OCI-LY1 (cell line): ENCODE measurements at regions not wholly inside any gene's neighbourhood (a gene's known extent, or its start where the extent isn't known, plus 50 kb on each side); places are given as distances from the start of the nearest gene placed in this dataset.

Experiments
- H2AFZ ChIP-seq: fragments of 200-600 bp; sonication (generic), shearing (Covaris generic); 2 replicates; pipeline ENCODE4 v1.6.0; 2014; ENCODE audit warnings: antibody characterized with exemption, mild to moderate bottlenecking, low read length
- H3F3A ChIP-seq: fragments of 200-600 bp; sonication (generic), shearing (Covaris generic); 2 replicates; pipeline ENCODE4 v1.6.0; 2014; ENCODE audit warnings: mild to moderate bottlenecking, antibody characterized with exemption, low read length, moderate library complexity; ENCODE audit not compliant: insufficient read depth
- H3K27ac ChIP-seq: fragments of 200-600 bp; sonication (generic); 2 replicates; pipeline ENCODE4 v1.5.1; 2014; ENCODE audit warnings: low read length, mixed run types, mild to moderate bottlenecking, low read depth; ENCODE audit not compliant: poor library complexity, severe bottlenecking
- H3K27me3 ChIP-seq: fragments of 200-600 bp; sonication (generic); 2 replicates; pipeline ENCODE4 v1.6.0; 2014; ENCODE audit warnings: antibody characterized with exemption, mild to moderate bottlenecking, low read length, moderate library complexity; ENCODE audit not compliant: insufficient read depth
- H3K36me3 ChIP-seq: fragments of 200-600 bp; sonication (generic); 2 replicates; pipeline ENCODE4 v1.6.1; 2014; ENCODE audit warnings: mild to moderate bottlenecking, antibody characterized with exemption, low read length, moderate library complexity, mixed read lengths; ENCODE audit not compliant: insufficient read depth
- H3K4me1 ChIP-seq: fragments of 200-600 bp; sonication (generic); 2 replicates; pipeline ENCODE4 v1.5.1; 2014; ENCODE audit warnings: mild to moderate bottlenecking, low read length, moderate library complexity; ENCODE audit not compliant: insufficient read depth, severe bottlenecking
- H3K4me2 ChIP-seq: fragments of 200-600 bp; sonication (generic), shearing (Covaris generic); 2 replicates; pipeline ENCODE4 v1.6.1; 2014; ENCODE audit warnings: low read length
- H3K4me3 ChIP-seq: fragments of 200-600 bp; sonication (generic); 2 replicates; pipeline ENCODE4 v1.5.1; 2014; ENCODE audit warnings: low read length, low read depth, mild to moderate bottlenecking, mixed read lengths; ENCODE audit not compliant: poor library complexity, severe bottlenecking
- H3K79me2 ChIP-seq: fragments of 200-600 bp; shearing (Covaris generic); 2 replicates; pipeline ENCODE4 v1.6.1; 2016; ENCODE audit warnings: mixed run types, low read length, mixed read lengths; ENCODE audit not compliant: insufficient read depth
- H3K9ac ChIP-seq: fragments of 200-600 bp; sonication (generic), shearing (Covaris generic); 2 replicates; pipeline ENCODE4 v1.6.1; 2014; ENCODE audit warnings: mild to moderate bottlenecking, low read length, mixed read lengths
- H3K9me2 ChIP-seq: fragments of 200-600 bp; sonication (generic), shearing (Covaris generic); 2 replicates; pipeline ENCODE4 v1.6.1; 2014; ENCODE audit warnings: low read depth, mild to moderate bottlenecking, low read length, mixed read lengths
- H3K9me3 ChIP-seq: fragments of 200-600 bp; shearing (Covaris generic); 2 replicates; pipeline ENCODE4 v1.6.1; 2014; ENCODE audit warnings: low read length, mixed read lengths
- H4K20me1 ChIP-seq: fragments of 200-600 bp; sonication (generic), shearing (Covaris generic); 2 replicates; pipeline ENCODE4 v1.6.0; 2016; ENCODE audit warnings: mild to moderate bottlenecking, low read length; ENCODE audit not compliant: insufficient read depth
- EZH2 ChIP-seq: fragments of 200-600 bp; sonication (generic), shearing (Covaris generic); IDR thresholded peaks from 2 replicates; pipeline ENCODE4 v1.8.0; 2017; ENCODE audit warnings: borderline replicate concordance, mixed run types, mild to moderate bottlenecking, antibody characterized with exemption, low read length, moderate library complexity, mixed read lengths
- TF ChIP-seq, protein P1 (sequence below): fragments of 200-600 bp; sonication (generic), shearing (Covaris generic); IDR thresholded peaks from 2 replicates; pipeline ENCODE4 v1.5.1; 2017; ENCODE audit warnings: mild to moderate bottlenecking, antibody characterized with exemption, low read length, moderate library complexity, mixed read lengths

GRCh38 chr11:128302425-128303186 is 284.8 kb downstream of the ETS1 start:
- Histone ChIP-seq H3K9me3 (no peaks in the 10 kb centered on the region), H2AFZ (no peak overlapping the region), H3F3A (no peaks in the 10 kb centered on the region), H3K27ac (peak overlapping the region; percentile 22), H3K4me2 (no peak overlapping the region; the same call in 1 of the 2 replicates), H4K20me1 (no peaks in the 10 kb centered on the region), H3K27me3 (no peaks in the 10 kb centered on the region), H3K4me3 (no peak overlapping the region), H3K9me2 (no peaks in the 10 kb centered on the region), H3K9ac (no peak overlapping the region), H3K36me3 (no peaks in the 10 kb centered on the region), H3K79me2 (no peaks in the 10 kb centered on the region), H3K4me1 (peaks cover 53% of the 10 kb centered on the region)
- TF ChIP-seq, protein P1, sequence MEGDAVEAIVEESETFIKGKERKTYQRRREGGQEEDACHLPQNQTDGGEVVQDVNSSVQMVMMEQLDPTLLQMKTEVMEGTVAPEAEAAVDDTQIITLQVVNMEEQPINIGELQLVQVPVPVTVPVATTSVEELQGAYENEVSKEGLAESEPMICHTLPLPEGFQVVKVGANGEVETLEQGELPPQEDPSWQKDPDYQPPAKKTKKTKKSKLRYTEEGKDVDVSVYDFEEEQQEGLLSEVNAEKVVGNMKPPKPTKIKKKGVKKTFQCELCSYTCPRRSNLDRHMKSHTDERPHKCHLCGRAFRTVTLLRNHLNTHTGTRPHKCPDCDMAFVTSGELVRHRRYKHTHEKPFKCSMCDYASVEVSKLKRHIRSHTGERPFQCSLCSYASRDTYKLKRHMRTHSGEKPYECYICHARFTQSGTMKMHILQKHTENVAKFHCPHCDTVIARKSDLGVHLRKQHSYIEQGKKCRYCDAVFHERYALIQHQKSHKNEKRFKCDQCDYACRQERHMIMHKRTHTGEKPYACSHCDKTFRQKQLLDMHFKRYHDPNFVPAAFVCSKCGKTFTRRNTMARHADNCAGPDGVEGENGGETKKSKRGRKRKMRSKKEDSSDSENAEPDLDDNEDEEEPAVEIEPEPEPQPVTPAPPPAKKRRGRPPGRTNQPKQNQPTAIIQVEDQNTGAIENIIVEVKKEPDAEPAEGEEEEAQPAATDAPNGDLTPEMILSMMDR: no peak
- no peak for TF ChIP-seq EZH2

- Histone ChIP-seq H3K36me3 (no peaks in the 10 kb centered on the region), H3K4me2 (no peak overlapping the region), H4K20me1 (no peaks in the 10 kb centered on the region), H3K9ac (no peak overlapping the region), H3K4me1 (peaks cover 60% of the 10 kb centered on the region), H2AFZ (no peak overlapping the region), H3K79me2 (no peaks in the 10 kb centered on the region), H3K9me2 (no peaks in the 10 kb centered on the region), H3K27ac (no peak overlapping the region), H3K27me3 (no peaks in the 10 kb centered on the region), H3F3A (no peaks in the 10 kb centered on the region), H3K4me3 (no peak overlapping the region), H3K9me3 (no peaks in the 10 kb centered on the region)
- TF ChIP-seq, protein P1: no peak
- TF ChIP-seq EZH2: no peak
Measured at GRCh38 chr11:128301756-128302155, 285.6 kb downstream of the ETS1 start.

GRCh38 chr11:128300785-128301184 is 286.6 kb downstream of the ETS1 start:
- H3K4me1 ChIP-seq: peaks cover 60% of the 10 kb centered on the region
- H3K79me2 ChIP-seq: no peaks in the 10 kb centered on the region
- H3K4me2 ChIP-seq: no peak overlapping the region
- no peak overlapping the region for H3K9ac ChIP-seq
- H3K27ac ChIP-seq: no peak overlapping the region
- H3K4me3 ChIP-seq: no peak overlapping the region
- no peaks in the 10 kb centered on the region for H4K20me1 ChIP-seq
- no peaks in the 10 kb centered on the region for H3K9me3 ChIP-seq
- no peaks in the 10 kb centered on the region for H3K27me3 ChIP-seq
- H3K9me2 ChIP-seq: no peaks in the 10 kb centered on the region
- H3F3A ChIP-seq: no peaks in the 10 kb centered on the region
- no peak for TF ChIP-seq EZH2
- TF ChIP-seq, protein P1: no peak
- no peak overlapping the region for H2AFZ ChIP-seq
- H3K36me3 ChIP-seq: no peaks in the 10 kb centered on the region
